Prostate gland (tissue), 2 donors: ENCODE measurements at regions not wholly inside any gene's neighbourhood (a gene's known extent, or its start where the extent isn't known, plus 50 kb on each side); places are given as distances from the start of the nearest gene placed in this dataset.
"Not testable (repeated sequence)": the region's sequence is repeated elsewhere in the genome, so short reads cannot be mapped to it uniquely, and the experiment has no call there.

ENCODE experiments used
- POLR2A ChIP-seq: fragments of 450-650 bp; IDR thresholded peaks from one replicate; pipeline ENCODE4 v1.6.1; 2016; ENCODE audit warnings: antibody characterized with exemption, mild to moderate bottlenecking
- TF ChIP-seq, protein P1 (sequence below), 4 experiments: fragments of 200-600 bp in 2 of 4; fragments of 450-650 bp in 2 of 4; sonication (generic) in 2 of 4; IDR thresholded peaks; 1 replicate in 3 of 4; 2 replicates in 1 of 4; pipeline ENCODE4 v1.5.1; 2016 to 2019; ENCODE audit warnings: antibody characterized with exemption in 4 of 4, mild to moderate bottlenecking in 2 of 4, moderate library complexity in 2 of 4

- TF ChIP-seq, protein P1, sequence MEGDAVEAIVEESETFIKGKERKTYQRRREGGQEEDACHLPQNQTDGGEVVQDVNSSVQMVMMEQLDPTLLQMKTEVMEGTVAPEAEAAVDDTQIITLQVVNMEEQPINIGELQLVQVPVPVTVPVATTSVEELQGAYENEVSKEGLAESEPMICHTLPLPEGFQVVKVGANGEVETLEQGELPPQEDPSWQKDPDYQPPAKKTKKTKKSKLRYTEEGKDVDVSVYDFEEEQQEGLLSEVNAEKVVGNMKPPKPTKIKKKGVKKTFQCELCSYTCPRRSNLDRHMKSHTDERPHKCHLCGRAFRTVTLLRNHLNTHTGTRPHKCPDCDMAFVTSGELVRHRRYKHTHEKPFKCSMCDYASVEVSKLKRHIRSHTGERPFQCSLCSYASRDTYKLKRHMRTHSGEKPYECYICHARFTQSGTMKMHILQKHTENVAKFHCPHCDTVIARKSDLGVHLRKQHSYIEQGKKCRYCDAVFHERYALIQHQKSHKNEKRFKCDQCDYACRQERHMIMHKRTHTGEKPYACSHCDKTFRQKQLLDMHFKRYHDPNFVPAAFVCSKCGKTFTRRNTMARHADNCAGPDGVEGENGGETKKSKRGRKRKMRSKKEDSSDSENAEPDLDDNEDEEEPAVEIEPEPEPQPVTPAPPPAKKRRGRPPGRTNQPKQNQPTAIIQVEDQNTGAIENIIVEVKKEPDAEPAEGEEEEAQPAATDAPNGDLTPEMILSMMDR (IDR thresholded peaks at IDR 0.05) = not testable (repeated sequence)
- TF ChIP-seq POLR2A = not testable (repeated sequence)
Observed at GRCh38 chr10:46782001-46782874, 129.0 kb upstream of the PTPN20 start.
